GM19328 (cell line): ENCODE measurements at regions not wholly inside any gene's neighbourhood (a gene's known extent, or its start where the extent isn't known, plus 50 kb on each side); places are given as distances from the start of the nearest gene placed in this dataset.
"Not testable (repeated sequence)": the region's sequence is repeated elsewhere in the genome, so short reads cannot be mapped to it uniquely, and the experiment has no call there.

ENCODE experiments used
- ATAC-seq: cut with Tn5 transposase; IDR thresholded peaks from one replicate; pipeline ENCODE4 v1.9.1; 2021; ENCODE audit warnings: mild to moderate bottlenecking, moderate library complexity; ENCODE audit not compliant: unreplicated experiment

- ATAC-seq = no peak
Measured at GRCh38 chr11:24108609-24109008, 388.2 kb upstream of the LUZP2 start.

- ATAC-seq = no peak
Measured at GRCh38 chr11:24122291-24122690, 374.6 kb upstream of the LUZP2 start.

GRCh38 chr11:24124876-24125275, 372.0 kb upstream of the LUZP2 start:
- ATAC-seq = no peak

- no peak for ATAC-seq
Measured at GRCh38 chr11:24131698-24132097, 365.2 kb upstream of the LUZP2 start.

GRCh38 chr11:24132471-24132870, 364.4 kb upstream of the LUZP2 start:
- ATAC-seq = no peak

GRCh38 chr11:24134879-24135589, 361.8 kb upstream of the LUZP2 start:
- no peak for ATAC-seq

- ATAC-seq = no peak
Measured at GRCh38 chr11:24142062-24142461, 354.8 kb upstream of the LUZP2 start.

- no peak for ATAC-seq
Measured at GRCh38 chr11:24145411-24145810, 351.4 kb upstream of the LUZP2 start.

GRCh38 chr11:24153337-24153736, 343.5 kb upstream of the LUZP2 start:
- no peak for ATAC-seq

GRCh38 chr11:24155792-24156191, 341.1 kb upstream of the LUZP2 start:
- no peak for ATAC-seq

- no peak for ATAC-seq
Measured at GRCh38 chr11:24157316-24157715, 339.5 kb upstream of the LUZP2 start.

GRCh38 chr11:24161587-24161986, 335.3 kb upstream of the LUZP2 start:
- ATAC-seq = no peak

GRCh38 chr11:24163146-24163545, 333.7 kb upstream of the LUZP2 start:
- no peak for ATAC-seq

GRCh38 chr11:24163841-24164240, 333.0 kb upstream of the LUZP2 start:
- no peak for ATAC-seq

GRCh38 chr11:24171869-24172268, 325.0 kb upstream of the LUZP2 start:
- ATAC-seq = no peak

GRCh38 chr11:24181395-24182047, 315.3 kb upstream of the LUZP2 start:
- ATAC-seq = no peak

GRCh38 chr11:24185535-24185934, 311.3 kb upstream of the LUZP2 start:
- ATAC-seq = not testable (repeated sequence)

GRCh38 chr11:24196733-24197132, 300.1 kb upstream of the LUZP2 start:
- ATAC-seq = no peak

- no peak for ATAC-seq
Measured at GRCh38 chr11:24198481-24198880, 298.4 kb upstream of the LUZP2 start.

- no peak for ATAC-seq
Measured at GRCh38 chr11:24199461-24199860, 297.4 kb upstream of the LUZP2 start.

- ATAC-seq = no peak
Measured at GRCh38 chr11:24206030-24206429, 290.8 kb upstream of the LUZP2 start.

GRCh38 chr11:24206511-24206910, 290.3 kb upstream of the LUZP2 start:
- no peak for ATAC-seq

GRCh38 chr11:24216488-24216887, 280.4 kb upstream of the LUZP2 start:
- no peak for ATAC-seq
